CD4-positive, alpha-beta T cell treated with Interleukin-17A for 4 hours (primary cell): ENCODE measurements at regions not wholly inside any gene's neighbourhood (a gene's known extent, or its start where the extent isn't known, plus 50 kb on each side); places are given as distances from the start of the nearest gene placed in this dataset.
"Not testable (repeated sequence)": the region's sequence is repeated elsewhere in the genome, so short reads cannot be mapped to it uniquely, and the experiment has no call there.

Experiments used
- DNase-seq: peaks from one replicate; pipeline ENCODE4 v3.0.0-alpha.2; 2020; ENCODE audit warnings: mixed read lengths

- not testable (repeated sequence) for DNase-seq
Measured at GRCh38 chr15:37427393-37427792, 327.0 kb upstream of the MEIS2 start.

GRCh38 chr15:37446921-37447320 lies 346.6 kb upstream of the MEIS2 start:
- no peak for DNase-seq

- DNase-seq: no peak
Measured at GRCh38 chr15:37452498-37452897, 352.1 kb upstream of the MEIS2 start.

- DNase-seq: no peak
Measured at GRCh38 chr15:37480482-37480881, 380.1 kb upstream of the MEIS2 start.

- DNase-seq: no peak
Measured at GRCh38 chr15:37481126-37481525, 380.8 kb upstream of the MEIS2 start.

- no peak for DNase-seq
Measured at GRCh38 chr15:37483779-37484178, 383.4 kb upstream of the MEIS2 start.

- DNase-seq: no peak
Measured at GRCh38 chr15:37485056-37485455, 384.7 kb upstream of the MEIS2 start.

- DNase-seq: no peak
Measured at GRCh38 chr15:37490707-37491106, 390.4 kb upstream of the MEIS2 start.

GRCh38 chr15:37516621-37517020 lies 416.3 kb upstream of the MEIS2 start:
- no peak for DNase-seq

GRCh38 chr15:37517191-37517895 lies 417.0 kb upstream of the MEIS2 start:
- no peak for DNase-seq

GRCh38 chr15:37518436-37518835 lies 416.0 kb upstream of the TMCO5A start:
- DNase-seq: no peak

- no peak for DNase-seq
Measured at GRCh38 chr15:37520026-37520425, 414.4 kb upstream of the TMCO5A start.

- no peak for DNase-seq
Measured at GRCh38 chr15:37520882-37521281, 413.6 kb upstream of the TMCO5A start.

GRCh38 chr15:37524601-37525000 lies 409.8 kb upstream of the TMCO5A start:
- no peak for DNase-seq

- no peak for DNase-seq
Measured at GRCh38 chr15:37528432-37528831, 406.0 kb upstream of the TMCO5A start.

GRCh38 chr15:37536967-37537605 lies 397.4 kb upstream of the TMCO5A start:
- no peak for DNase-seq

GRCh38 chr15:37537802-37538201 lies 396.6 kb upstream of the TMCO5A start:
- DNase-seq: no peak

GRCh38 chr15:37548116-37548515 lies 386.3 kb upstream of the TMCO5A start:
- DNase-seq: no peak

- DNase-seq: no peak
Measured at GRCh38 chr15:37550360-37551024, 383.9 kb upstream of the TMCO5A start.

GRCh38 chr15:37572401-37572800 lies 362.0 kb upstream of the TMCO5A start:
- no peak for DNase-seq

- DNase-seq: no peak
Measured at GRCh38 chr15:37574985-37575384, 359.5 kb upstream of the TMCO5A start.

- DNase-seq: no peak
Measured at GRCh38 chr15:37576952-37577351, 357.5 kb upstream of the TMCO5A start.

- no peak for DNase-seq
Measured at GRCh38 chr15:37581866-37582532, 352.4 kb upstream of the TMCO5A start.

GRCh38 chr15:37582852-37583251 lies 351.6 kb upstream of the TMCO5A start:
- DNase-seq: no peak
